ENCODE measurements at regions not wholly inside any gene's neighbourhood (a gene's known extent, or its start where the extent isn't known, plus 50 kb on each side); places are given as distances from the start of the nearest gene placed in this dataset.

DNA sequence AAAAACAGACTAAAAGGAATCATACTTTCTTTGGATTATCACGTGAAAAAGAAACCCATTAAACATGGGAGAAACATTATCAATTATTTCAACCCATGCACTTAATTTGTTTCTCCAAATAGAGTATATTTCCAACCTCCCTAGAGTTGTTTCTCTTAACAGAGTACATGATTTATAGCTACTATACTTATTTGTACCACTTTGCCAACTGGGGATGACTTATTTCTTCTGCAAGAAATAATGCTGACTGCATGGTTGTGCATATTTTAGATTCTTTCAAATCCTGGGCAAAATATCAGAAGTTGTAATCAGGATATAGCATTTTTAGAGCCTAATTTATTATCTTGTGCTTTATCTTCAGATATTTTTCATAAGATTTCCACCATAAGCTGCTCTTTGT, 629.1 kb upstream of the EYS start:
- H3K4me3 ChIP-seq (ENCODE audit: low read depth, low read length) = no peak overlapping the region
- TF ChIP-seq, protein P1, sequence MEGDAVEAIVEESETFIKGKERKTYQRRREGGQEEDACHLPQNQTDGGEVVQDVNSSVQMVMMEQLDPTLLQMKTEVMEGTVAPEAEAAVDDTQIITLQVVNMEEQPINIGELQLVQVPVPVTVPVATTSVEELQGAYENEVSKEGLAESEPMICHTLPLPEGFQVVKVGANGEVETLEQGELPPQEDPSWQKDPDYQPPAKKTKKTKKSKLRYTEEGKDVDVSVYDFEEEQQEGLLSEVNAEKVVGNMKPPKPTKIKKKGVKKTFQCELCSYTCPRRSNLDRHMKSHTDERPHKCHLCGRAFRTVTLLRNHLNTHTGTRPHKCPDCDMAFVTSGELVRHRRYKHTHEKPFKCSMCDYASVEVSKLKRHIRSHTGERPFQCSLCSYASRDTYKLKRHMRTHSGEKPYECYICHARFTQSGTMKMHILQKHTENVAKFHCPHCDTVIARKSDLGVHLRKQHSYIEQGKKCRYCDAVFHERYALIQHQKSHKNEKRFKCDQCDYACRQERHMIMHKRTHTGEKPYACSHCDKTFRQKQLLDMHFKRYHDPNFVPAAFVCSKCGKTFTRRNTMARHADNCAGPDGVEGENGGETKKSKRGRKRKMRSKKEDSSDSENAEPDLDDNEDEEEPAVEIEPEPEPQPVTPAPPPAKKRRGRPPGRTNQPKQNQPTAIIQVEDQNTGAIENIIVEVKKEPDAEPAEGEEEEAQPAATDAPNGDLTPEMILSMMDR (IDR thresholded peaks at IDR 0.05; ENCODE audit: borderline replicate concordance, insufficient read depth, low read depth, low read length) = no peak

DNA sequence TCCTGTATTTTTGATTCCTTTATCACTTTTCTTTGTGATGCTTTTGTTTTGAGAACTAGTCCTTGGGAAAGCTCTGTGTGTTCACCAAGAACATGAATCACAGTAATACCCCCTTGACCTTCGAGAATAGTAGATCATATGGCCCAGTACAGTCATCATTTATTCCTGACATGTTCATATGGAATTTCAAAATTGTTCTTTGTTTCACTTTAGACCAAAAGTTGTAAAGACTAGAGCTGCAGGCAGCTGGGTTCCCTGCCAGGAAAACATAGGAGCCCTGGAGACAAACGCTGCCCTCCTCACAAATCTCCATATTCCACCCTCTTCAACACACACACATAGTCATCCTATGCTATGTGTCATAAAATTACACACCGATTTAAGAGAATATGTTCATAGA, 621.2 kb upstream of the EYS start:
- TF ChIP-seq, protein P1 (IDR thresholded peaks at IDR 0.05; ENCODE audit: borderline replicate concordance, insufficient read depth, low read depth, low read length) = no peak
- H3K4me3 ChIP-seq (ENCODE audit: low read depth, low read length) = no peak overlapping the region

DNA sequence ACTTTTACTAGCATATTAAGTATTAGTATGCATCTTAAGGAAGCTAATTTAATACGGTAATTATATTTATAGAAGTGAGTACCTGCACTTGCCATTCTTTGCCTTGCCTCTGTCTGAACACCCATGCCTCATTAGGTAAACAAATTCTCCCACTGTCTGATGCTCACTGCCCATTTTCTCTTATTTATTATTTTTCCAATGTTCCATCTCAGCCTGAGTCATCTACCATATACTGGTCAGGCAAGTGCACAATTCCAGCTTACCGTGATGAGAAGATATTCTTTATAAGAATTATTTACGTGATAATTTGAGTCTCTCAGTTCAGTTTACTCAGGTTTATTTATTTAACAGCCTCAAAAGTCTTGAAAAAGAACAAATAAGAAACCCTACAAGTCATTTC, 619.2 kb upstream of the EYS start:
- H3K4me3 ChIP-seq (ENCODE audit: low read depth, low read length) = no peak overlapping the region
- TF ChIP-seq, protein P1 (IDR thresholded peaks at IDR 0.05; ENCODE audit: borderline replicate concordance, insufficient read depth, low read depth, low read length) = no peak

DNA sequence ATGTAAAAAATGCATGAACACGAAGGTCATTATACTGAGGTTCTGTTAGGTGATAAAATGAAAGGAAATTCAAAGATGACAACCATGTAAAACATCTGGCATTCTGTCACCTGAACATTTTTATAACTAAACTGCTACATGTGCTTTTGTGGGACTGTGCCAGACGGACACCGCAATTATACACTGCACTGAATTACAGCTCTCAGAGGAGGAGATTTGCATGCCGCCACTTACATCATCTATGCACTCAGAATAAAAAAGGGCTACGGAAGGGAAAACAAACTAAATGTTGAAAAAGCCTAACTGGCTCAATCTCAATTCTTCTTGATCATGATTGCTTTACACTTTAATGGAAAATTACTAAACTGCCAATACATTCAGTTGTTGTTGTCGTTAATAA, 614.0 kb upstream of the EYS start:
- TF ChIP-seq, protein P1 (IDR thresholded peaks at IDR 0.05; ENCODE audit: borderline replicate concordance, insufficient read depth, low read depth, low read length) = no peak
- H3K4me3 ChIP-seq (ENCODE audit: low read depth, low read length) = no peak overlapping the region

DNA sequence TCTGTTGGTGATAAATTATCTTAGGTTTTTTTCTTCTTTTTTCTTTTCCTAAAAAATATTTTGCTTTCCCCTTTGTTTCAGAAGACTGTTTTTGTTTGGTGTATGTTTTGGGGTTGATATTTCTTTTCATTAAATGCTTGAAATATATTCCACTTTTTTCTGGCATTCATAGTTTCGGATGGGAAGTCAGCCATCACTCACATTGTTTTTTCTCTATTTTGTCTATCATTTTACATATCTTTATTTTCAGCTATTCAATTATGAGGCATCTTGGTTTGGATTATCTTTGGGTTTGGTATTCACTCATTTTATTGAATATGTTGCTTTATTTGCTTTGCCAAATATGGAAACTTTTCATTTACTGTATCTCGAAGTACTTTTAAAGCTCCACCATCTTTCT, 600.5 kb upstream of the EYS start:
- TF ChIP-seq, protein P1 (IDR thresholded peaks at IDR 0.05; ENCODE audit: borderline replicate concordance, insufficient read depth, low read depth, low read length) = no peak
- no peak overlapping the region for H3K4me3 ChIP-seq (ENCODE audit: low read depth, low read length)

DNA sequence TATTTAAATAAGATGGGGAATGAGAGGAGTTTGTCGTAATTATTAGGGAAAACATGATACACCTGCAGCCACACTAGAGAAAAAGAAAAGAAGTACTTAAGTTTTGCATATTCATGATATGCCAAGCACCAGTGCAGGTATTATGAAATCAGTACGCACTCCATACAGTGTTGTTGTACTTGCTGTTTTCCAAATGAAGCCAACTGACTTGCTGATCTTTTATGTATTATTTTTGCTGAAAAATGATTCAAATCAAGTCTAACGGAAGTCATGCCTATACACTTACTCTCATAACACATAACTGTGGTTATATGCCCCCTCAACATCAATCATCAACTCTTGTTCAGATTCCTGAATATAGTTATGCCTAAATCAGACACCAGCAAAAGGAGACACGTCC, 584.9 kb upstream of the EYS start:
- TF ChIP-seq, protein P1 (IDR thresholded peaks at IDR 0.05; ENCODE audit: borderline replicate concordance, insufficient read depth, low read depth, low read length) = no peak
- H3K4me3 ChIP-seq (ENCODE audit: low read depth, low read length) = no peak overlapping the region

DNA sequence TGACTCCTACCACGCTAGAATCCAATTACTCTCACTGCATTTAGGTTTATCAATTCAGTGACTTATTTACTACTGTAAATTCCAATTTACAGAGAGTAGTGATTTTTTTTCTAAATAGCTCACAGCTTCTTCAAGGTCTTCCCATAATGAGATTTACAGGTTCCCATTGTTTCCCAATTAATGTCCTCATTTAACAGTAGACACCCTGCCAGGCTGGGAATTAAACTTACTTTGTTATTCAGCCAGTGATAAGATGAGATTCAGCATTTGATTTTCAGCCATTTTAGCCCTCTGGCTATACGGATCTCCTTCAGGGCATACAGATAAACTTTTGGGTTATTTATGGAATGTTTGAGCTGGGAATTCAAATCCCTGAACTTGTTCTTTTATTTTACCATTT, 582.9 kb upstream of the EYS start:
- TF ChIP-seq, protein P1 (IDR thresholded peaks at IDR 0.05; ENCODE audit: borderline replicate concordance, insufficient read depth, low read depth, low read length) = no peak

More for the DNA sequence above, 582.9 kb upstream of the EYS start:
- no peak overlapping the region for H3K4me3 ChIP-seq (ENCODE audit: low read depth, low read length)

Measured in GM12875 (cell line).